GM12872 (cell line): ENCODE measurements at regions not wholly inside any gene's neighbourhood (a gene's known extent, or its start where the extent isn't known, plus 50 kb on each side); places are given as distances from the start of the nearest gene placed in this dataset.

ENCODE experiments used
- TF ChIP-seq, protein P1 (sequence below): IDR thresholded peaks from 3 replicates; pipeline ENCODE4 v1.5.1; 2011; ENCODE audit warnings: low read depth, mild to moderate bottlenecking, low read length, moderate library complexity; ENCODE audit not compliant: insufficient read depth

DNA sequence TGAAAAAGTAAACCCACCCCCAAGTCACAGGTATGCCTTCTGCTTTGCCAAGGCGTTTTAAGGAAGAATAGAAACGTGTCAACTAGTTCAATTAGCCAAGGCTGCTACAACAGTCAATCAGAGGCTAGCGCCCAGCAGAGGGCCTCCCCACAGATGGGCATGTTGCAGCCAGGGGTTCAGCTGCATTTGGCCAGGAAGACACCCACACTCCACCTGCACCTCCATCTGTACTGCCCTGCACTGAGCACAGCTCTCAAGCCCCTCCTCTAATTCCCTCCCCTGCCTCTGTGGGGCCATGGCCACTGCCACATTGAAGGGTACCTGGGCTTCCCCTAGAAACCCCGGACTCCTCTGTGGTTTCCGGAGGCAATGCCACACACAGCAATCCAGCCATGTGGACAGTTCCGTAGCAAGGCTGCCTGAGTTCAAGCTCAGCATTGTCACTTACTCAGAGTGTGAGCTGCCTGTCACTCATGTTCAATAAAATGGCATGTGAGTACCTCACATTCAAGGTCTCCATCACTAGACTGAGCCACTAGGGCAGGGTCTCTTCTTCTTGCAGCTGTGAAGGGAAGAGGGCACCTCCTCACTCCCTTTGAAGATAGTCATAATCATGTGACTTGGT is 248.4 kb downstream of the IRX2 start:
- TF ChIP-seq, protein P1, sequence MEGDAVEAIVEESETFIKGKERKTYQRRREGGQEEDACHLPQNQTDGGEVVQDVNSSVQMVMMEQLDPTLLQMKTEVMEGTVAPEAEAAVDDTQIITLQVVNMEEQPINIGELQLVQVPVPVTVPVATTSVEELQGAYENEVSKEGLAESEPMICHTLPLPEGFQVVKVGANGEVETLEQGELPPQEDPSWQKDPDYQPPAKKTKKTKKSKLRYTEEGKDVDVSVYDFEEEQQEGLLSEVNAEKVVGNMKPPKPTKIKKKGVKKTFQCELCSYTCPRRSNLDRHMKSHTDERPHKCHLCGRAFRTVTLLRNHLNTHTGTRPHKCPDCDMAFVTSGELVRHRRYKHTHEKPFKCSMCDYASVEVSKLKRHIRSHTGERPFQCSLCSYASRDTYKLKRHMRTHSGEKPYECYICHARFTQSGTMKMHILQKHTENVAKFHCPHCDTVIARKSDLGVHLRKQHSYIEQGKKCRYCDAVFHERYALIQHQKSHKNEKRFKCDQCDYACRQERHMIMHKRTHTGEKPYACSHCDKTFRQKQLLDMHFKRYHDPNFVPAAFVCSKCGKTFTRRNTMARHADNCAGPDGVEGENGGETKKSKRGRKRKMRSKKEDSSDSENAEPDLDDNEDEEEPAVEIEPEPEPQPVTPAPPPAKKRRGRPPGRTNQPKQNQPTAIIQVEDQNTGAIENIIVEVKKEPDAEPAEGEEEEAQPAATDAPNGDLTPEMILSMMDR: no peak

DNA sequence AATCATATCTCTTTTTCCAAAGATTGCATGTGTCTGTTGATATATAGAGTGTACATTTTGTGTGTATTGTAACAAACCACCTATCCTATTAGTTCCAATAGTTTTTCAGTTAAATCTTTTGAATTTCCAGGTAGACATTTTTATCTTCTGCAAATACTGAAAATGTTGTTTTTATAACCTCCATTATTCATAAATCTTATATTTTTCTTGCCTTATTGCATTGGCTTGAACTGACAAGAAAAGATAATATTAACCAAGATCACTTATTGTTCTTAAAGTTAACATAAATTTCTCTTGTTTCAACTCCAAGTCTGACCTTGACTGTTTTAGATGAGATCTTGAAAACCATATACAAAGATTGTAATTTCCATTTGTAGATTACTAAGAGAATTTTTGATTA is 251.6 kb downstream of the IRX2 start:
- TF ChIP-seq, protein P1: no peak

DNA sequence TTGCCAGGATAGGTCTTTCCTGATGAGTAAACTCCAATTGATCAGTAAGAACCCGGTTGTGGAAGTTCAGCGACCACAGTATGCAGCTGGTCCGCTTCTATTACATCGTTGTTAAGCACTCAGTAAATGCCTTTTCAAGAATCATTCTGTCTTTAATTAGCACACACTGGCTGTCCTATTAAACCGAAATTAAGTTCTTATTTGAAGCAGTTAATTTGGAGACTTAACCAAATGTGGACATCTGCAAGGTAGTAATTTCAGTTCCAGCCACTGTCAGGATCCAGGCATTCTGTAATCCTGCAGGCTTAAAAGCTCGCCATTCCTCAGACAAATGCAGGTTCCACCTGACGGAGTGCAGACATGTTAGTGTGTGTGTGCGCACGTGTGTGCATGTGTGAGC is 254.6 kb downstream of the IRX2 start:
- TF ChIP-seq, protein P1: no peak

DNA sequence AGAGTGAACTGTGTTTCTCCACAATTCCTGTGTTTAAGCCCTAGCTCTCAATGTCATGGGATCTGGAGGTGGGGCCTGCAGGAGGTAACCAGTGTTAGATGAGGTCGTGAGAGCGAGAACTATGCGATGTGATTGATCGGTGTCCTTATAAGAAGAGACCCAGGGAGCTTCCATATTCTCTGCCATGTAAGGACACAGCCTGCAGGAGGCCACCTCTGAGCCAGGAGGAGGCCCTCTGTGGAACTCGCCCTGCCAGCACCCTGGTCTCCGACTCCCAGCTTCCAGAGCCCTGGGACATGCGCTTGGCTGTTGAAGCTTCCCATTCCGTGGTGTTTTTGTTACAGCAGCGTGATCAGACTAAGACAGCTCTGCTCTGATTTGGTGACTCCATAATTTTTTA is 255.4 kb downstream of the IRX2 start:
- TF ChIP-seq, protein P1: no peak

DNA sequence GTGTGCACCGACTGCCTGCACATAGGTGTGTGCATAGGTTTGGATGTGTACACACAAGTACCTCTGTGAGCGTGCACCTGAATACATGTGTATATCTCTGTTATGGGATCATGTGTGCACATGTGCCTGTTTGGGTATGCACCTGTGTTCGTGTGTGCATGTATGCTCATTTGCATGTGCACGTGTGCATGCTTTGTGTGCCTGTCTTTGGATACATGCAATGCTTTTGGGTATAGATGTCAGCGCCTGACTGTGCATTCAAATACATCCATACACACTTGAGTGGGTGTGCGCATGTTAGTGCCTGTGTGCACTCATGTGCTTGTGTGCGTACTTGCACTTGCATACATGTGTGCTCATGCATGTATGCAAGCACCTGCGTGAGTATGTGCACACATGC is 258.1 kb downstream of the IRX2 start:
- TF ChIP-seq, protein P1: no peak

DNA sequence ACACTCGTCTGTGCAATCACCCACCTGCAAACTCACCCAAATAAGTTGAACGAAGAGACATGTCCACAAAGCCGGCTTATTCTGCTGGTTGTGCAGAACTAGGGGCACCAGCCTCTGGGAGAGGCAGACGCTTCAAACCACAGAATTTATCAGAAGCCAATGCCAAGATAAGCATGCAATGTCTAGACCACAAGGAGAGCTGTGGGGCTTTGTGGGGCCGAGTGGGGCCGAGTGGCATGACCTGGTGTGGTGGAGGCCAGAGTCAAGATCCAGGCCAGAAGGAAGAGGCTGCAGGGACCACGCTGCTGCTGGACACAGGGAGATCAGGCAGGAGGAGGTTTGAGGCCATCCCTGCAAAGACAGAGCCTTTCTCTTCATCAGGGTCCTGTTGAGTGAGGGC is 259.0 kb downstream of the IRX2 start:
- TF ChIP-seq, protein P1: no peak

DNA sequence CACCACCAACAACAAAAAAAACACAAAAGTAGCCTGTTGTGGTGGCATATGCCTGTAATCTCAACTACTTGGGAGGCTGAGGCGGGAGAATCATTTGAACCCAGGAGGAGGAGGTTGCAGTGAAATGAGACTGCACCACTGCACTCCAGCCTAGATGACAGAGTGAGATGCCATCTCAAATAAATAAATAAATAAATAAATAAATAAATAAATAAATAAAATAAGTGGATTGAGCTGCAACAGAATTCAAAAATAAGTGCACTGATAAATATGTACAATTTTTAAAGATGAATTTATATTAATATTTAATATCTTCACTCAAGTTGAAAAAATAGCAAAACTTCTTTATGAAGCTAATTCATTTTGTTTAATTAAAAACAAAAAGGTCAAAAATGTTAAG is 259.6 kb downstream of the IRX2 start:
- TF ChIP-seq, protein P1: no peak
